ENCODE measurements at regions not wholly inside any gene's neighbourhood (a gene's known extent, or its start where the extent isn't known, plus 50 kb on each side); places are given as distances from the start of the nearest gene placed in this dataset.

DNA sequence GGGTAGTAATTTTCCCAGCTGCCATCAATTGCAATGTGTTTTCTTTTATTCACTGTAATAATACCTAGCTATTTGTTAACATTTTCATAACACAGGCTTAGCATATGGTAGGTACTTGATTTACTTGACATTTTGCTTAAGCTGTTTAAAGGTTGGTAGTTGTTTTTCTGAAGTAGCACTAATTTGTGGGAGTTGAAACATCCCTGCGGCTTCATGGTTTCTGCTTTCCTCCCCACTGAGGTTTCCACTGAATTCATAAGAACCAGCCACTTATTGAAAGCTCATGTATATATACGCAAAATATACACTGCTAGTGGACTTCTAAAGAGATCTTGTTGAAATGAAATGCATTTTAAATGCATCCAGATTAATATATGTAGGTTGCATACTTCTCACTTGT lies 559.9 kb downstream of the TLE4 start:
- TF ChIP-seq MXI1 (IDR thresholded peaks at IDR 0.05; ENCODE audit: low read depth, low read length) (no peak), POLR2A (conservative IDR thresholded peaks at IDR 0.05) (no peak), ZNF408 (CRISPR knock-in tag; IDR thresholded peaks at IDR 0.05; ENCODE audit: low read depth) (no peak)
- TF ChIP-seq, protein P1, sequence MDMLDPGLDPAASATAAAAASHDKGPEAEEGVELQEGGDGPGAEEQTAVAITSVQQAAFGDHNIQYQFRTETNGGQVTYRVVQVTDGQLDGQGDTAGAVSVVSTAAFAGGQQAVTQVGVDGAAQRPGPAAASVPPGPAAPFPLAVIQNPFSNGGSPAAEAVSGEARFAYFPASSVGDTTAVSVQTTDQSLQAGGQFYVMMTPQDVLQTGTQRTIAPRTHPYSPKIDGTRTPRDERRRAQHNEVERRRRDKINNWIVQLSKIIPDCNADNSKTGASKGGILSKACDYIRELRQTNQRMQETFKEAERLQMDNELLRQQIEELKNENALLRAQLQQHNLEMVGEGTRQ (CRISPR knock-in tag; IDR thresholded peaks at IDR 0.05), result no peak
